ENCODE measurements at regions not wholly inside any gene's neighbourhood (a gene's known extent, or its start where the extent isn't known, plus 50 kb on each side); places are given as distances from the start of the nearest gene placed in this dataset.
A peak's percentile ranks its signal among the peaks of the same experiment; 100 is the strongest.

GRCh38 chr6:27078734-27079357, 168.7 kb upstream of the PRSS16 start:
- no peaks in the 10 kb centered on the region for H3K9me3 Mint-ChIP-seq (ENCODE audit: low read depth)
- peaks cover 48% of the 10 kb centered on the region for H3K27me3 Mint-ChIP-seq
- peaks cover 7% of the 10 kb centered on the region for H3K4me1 Mint-ChIP-seq (ENCODE audit: low read depth)
- peak overlapping the region; percentile 82 for H3K4me3 Mint-ChIP-seq
- H3K36me3 Mint-ChIP-seq, result no peaks in the 10 kb centered on the region
- H3K27ac Mint-ChIP-seq, result no peak overlapping the region

- no peaks in the 10 kb centered on the region for H3K36me3 Mint-ChIP-seq
- H3K9me3 Mint-ChIP-seq (ENCODE audit: low read depth), result no peaks in the 10 kb centered on the region
- H3K4me1 Mint-ChIP-seq (ENCODE audit: low read depth), result peaks cover 7% of the 10 kb centered on the region
- peaks cover 46% of the 10 kb centered on the region for H3K27me3 Mint-ChIP-seq
- no peak overlapping the region for H3K4me3 Mint-ChIP-seq
- H3K27ac Mint-ChIP-seq, result no peak overlapping the region
Measured at GRCh38 chr6:27081188-27081587, 166.3 kb upstream of the PRSS16 start.

GRCh38 chr6:27081931-27082330, 165.6 kb upstream of the PRSS16 start:
- no peak overlapping the region for H3K4me3 Mint-ChIP-seq
- peaks cover 44% of the 10 kb centered on the region for H3K27me3 Mint-ChIP-seq
- peaks cover 7% of the 10 kb centered on the region for H3K4me1 Mint-ChIP-seq (ENCODE audit: low read depth)
- no peaks in the 10 kb centered on the region for H3K36me3 Mint-ChIP-seq
- H3K27ac Mint-ChIP-seq, result no peak overlapping the region
- H3K9me3 Mint-ChIP-seq (ENCODE audit: low read depth), result no peaks in the 10 kb centered on the region

GRCh38 chr6:27088068-27088467, 159.4 kb upstream of the PRSS16 start:
- no peak overlapping the region for H3K27ac Mint-ChIP-seq
- no peak overlapping the region for H3K4me3 Mint-ChIP-seq
- peaks cover 8% of the 10 kb centered on the region for H3K4me1 Mint-ChIP-seq (ENCODE audit: low read depth)
- H3K36me3 Mint-ChIP-seq, result no peaks in the 10 kb centered on the region
- no peaks in the 10 kb centered on the region for H3K9me3 Mint-ChIP-seq (ENCODE audit: low read depth)
- peaks cover 47% of the 10 kb centered on the region for H3K27me3 Mint-ChIP-seq

- Mint-ChIP-seq H3K27me3 (peaks cover 55% of the 10 kb centered on the region), H3K4me1 (ENCODE audit: low read depth) (peaks cover 10% of the 10 kb centered on the region), H3K36me3 (no peaks in the 10 kb centered on the region), H3K27ac (peak overlapping the region; percentile 47), H3K9me3 (ENCODE audit: low read depth) (peaks cover 3% of the 10 kb centered on the region), H3K4me3 (peak overlapping the region; percentile 78)
Measured at GRCh38 chr6:27091661-27092315, 155.7 kb upstream of the PRSS16 start.

- Mint-ChIP-seq H3K4me3 (peak overlapping the region; percentile 78), H3K27ac (peak overlapping the region; percentile 47)
Measured at GRCh38 chr6:27092316-27092692, 155.2 kb upstream of the PRSS16 start.

GRCh38 chr6:27095914-27096313, 151.6 kb upstream of the PRSS16 start:
- no peaks in the 10 kb centered on the region for H3K36me3 Mint-ChIP-seq
- H3K9me3 Mint-ChIP-seq (ENCODE audit: low read depth), result peaks cover 3% of the 10 kb centered on the region
- H3K27ac Mint-ChIP-seq, result no peak overlapping the region
- peak overlapping the region; percentile 85 for H3K4me3 Mint-ChIP-seq
- peaks cover 51% of the 10 kb centered on the region for H3K27me3 Mint-ChIP-seq
- peaks cover 17% of the 10 kb centered on the region for H3K4me1 Mint-ChIP-seq (ENCODE audit: low read depth)

More at GRCh38 chr6:27092316-27092692, 155.2 kb upstream of the PRSS16 start:
- no peaks in the 10 kb centered on the region for H3K36me3 Mint-ChIP-seq
- peaks cover 3% of the 10 kb centered on the region for H3K9me3 Mint-ChIP-seq (ENCODE audit: low read depth)
- peaks cover 55% of the 10 kb centered on the region for H3K27me3 Mint-ChIP-seq
- peaks cover 14% of the 10 kb centered on the region for H3K4me1 Mint-ChIP-seq (ENCODE audit: low read depth)

GRCh38 chr6:27096834-27097511, 150.5 kb upstream of the PRSS16 start:
- peak overlapping the region; percentile 86 for H3K27ac Mint-ChIP-seq
- H3K4me3 Mint-ChIP-seq, result peak overlapping the region; percentile 85
- peaks cover 44% of the 10 kb centered on the region for H3K27me3 Mint-ChIP-seq
- peaks cover 13% of the 10 kb centered on the region for H3K4me1 Mint-ChIP-seq (ENCODE audit: low read depth)
- H3K9me3 Mint-ChIP-seq (ENCODE audit: low read depth), result peaks cover 3% of the 10 kb centered on the region
- H3K36me3 Mint-ChIP-seq, result no peaks in the 10 kb centered on the region

- Mint-ChIP-seq H3K36me3 (no peaks in the 10 kb centered on the region), H3K27ac (no peak overlapping the region), H3K4me3 (no peak overlapping the region), H3K9me3 (ENCODE audit: low read depth) (no peaks in the 10 kb centered on the region), H3K27me3 (peaks cover 32% of the 10 kb centered on the region), H3K4me1 (ENCODE audit: low read depth) (peaks cover 9% of the 10 kb centered on the region)
Measured at GRCh38 chr6:27098956-27099355, 148.5 kb upstream of the PRSS16 start.

GRCh38 chr6:27100921-27101320, 146.6 kb upstream of the PRSS16 start:
- H3K4me1 Mint-ChIP-seq (ENCODE audit: low read depth), result peaks cover 9% of the 10 kb centered on the region
- H3K4me3 Mint-ChIP-seq, result no peak overlapping the region

GRCh38 chr6:27101824-27102223, 145.7 kb upstream of the PRSS16 start:
- Mint-ChIP-seq H3K9me3 (ENCODE audit: low read depth) (no peaks in the 10 kb centered on the region), H3K4me3 (no peak overlapping the region), H3K27me3 (peaks cover 21% of the 10 kb centered on the region), H3K36me3 (no peaks in the 10 kb centered on the region), H3K27ac (no peak overlapping the region), H3K4me1 (ENCODE audit: low read depth) (peaks cover 7% of the 10 kb centered on the region)

More at GRCh38 chr6:27100921-27101320, 146.6 kb upstream of the PRSS16 start:
- Mint-ChIP-seq H3K27ac (no peak overlapping the region), H3K27me3 (peaks cover 24% of the 10 kb centered on the region), H3K9me3 (ENCODE audit: low read depth) (no peaks in the 10 kb centered on the region), H3K36me3 (no peaks in the 10 kb centered on the region)

- no peak overlapping the region for H3K27ac Mint-ChIP-seq
- no peaks in the 10 kb centered on the region for H3K4me1 Mint-ChIP-seq (ENCODE audit: low read depth)
- no peaks in the 10 kb centered on the region for H3K36me3 Mint-ChIP-seq
- H3K4me3 Mint-ChIP-seq, result no peak overlapping the region
- H3K9me3 Mint-ChIP-seq (ENCODE audit: low read depth), result no peaks in the 10 kb centered on the region
- peaks cover 11% of the 10 kb centered on the region for H3K27me3 Mint-ChIP-seq
Measured at GRCh38 chr6:27106382-27106781, 141.1 kb upstream of the PRSS16 start.

GRCh38 chr6:27111743-27112142, 135.8 kb upstream of the PRSS16 start:
- H3K27ac Mint-ChIP-seq, result no peak overlapping the region
- H3K36me3 Mint-ChIP-seq, result peaks cover 4% of the 10 kb centered on the region

GRCh38 chr6:27112974-27113373, 134.5 kb upstream of the PRSS16 start:
- Mint-ChIP-seq H3K4me3 (no peak overlapping the region), H3K27ac (no peak overlapping the region), H3K36me3 (peaks cover 4% of the 10 kb centered on the region)

More at GRCh38 chr6:27111743-27112142, 135.8 kb upstream of the PRSS16 start:
- Mint-ChIP-seq H3K4me1 (ENCODE audit: low read depth) (no peaks in the 10 kb centered on the region), H3K27me3 (peaks cover 11% of the 10 kb centered on the region), H3K4me3 (no peak overlapping the region), H3K9me3 (ENCODE audit: low read depth) (peaks cover 4% of the 10 kb centered on the region)

GRCh38 chr6:27119329-27119728, 128.2 kb upstream of the PRSS16 start:
- Mint-ChIP-seq H3K9me3 (ENCODE audit: low read depth) (no peaks in the 10 kb centered on the region), H3K36me3 (peaks cover 4% of the 10 kb centered on the region), H3K27me3 (peaks cover 4% of the 10 kb centered on the region), H3K4me3 (no peak overlapping the region), H3K4me1 (ENCODE audit: low read depth) (peaks cover 10% of the 10 kb centered on the region), H3K27ac (no peak overlapping the region)

More at GRCh38 chr6:27112974-27113373, 134.5 kb upstream of the PRSS16 start:
- H3K9me3 Mint-ChIP-seq (ENCODE audit: low read depth), result peaks cover 4% of the 10 kb centered on the region
- H3K4me1 Mint-ChIP-seq (ENCODE audit: low read depth), result no peaks in the 10 kb centered on the region
- H3K27me3 Mint-ChIP-seq, result peaks cover 10% of the 10 kb centered on the region
